Transverse colon (tissue), 3 donors: ENCODE measurements at regions not wholly inside any gene's neighbourhood (a gene's known extent, or its start where the extent isn't known, plus 50 kb on each side); places are given as distances from the start of the nearest gene placed in this dataset.

Experiments
- CTCF ChIP-seq, 5 experiments: fragments of 200-600 bp in 3 of 5; fragments of 450-650 bp in 2 of 5; sonication (generic) in 3 of 5; IDR thresholded peaks; 1 replicate in 2 of 5; 2 replicates in 3 of 5; pipeline ENCODE4 v1.5.1; 2016 to 2017; ENCODE audit warnings: antibody characterized with exemption in 5 of 5, inconsistent platforms in 3 of 5, mild to moderate bottlenecking in 2 of 5, moderate library complexity in 1 of 5
- POLR2A ChIP-seq: fragments of 450-650 bp; IDR thresholded peaks from one replicate; pipeline ENCODE4 v1.6.1; 2016; ENCODE audit warnings: antibody characterized with exemption, mild to moderate bottlenecking, moderate library complexity

GRCh38 chr7:18250133-18250532 is 222.5 kb upstream of the PRPS1L1 start:
- TF ChIP-seq CTCF (IDR thresholded peaks at IDR 0.05) (no peak), POLR2A (no peak)
